PC-3 (cell line): ENCODE measurements at regions not wholly inside any gene's neighbourhood (a gene's known extent, or its start where the extent isn't known, plus 50 kb on each side); places are given as distances from the start of the nearest gene placed in this dataset.

Experiments
- CTCF ChIP-seq: fragments of 300-600 bp; sonication (generic); conservative IDR thresholded peaks from 2 replicates; pipeline ENCODE4 v1.5.1; 2017; ENCODE audit warnings: antibody characterized with exemption, low read depth, mild to moderate bottlenecking, low read length
- EZH2phosphoT487 ChIP-seq: fragments of 300-600 bp; sonication (generic); IDR thresholded peaks from 2 replicates; pipeline ENCODE4 v1.6.1; 2018; ENCODE audit warnings: mild to moderate bottlenecking, antibody characterized with exemption, low read length, borderline replicate concordance

GRCh38 chr10:29105516-29106215, 183.2 kb upstream of the LYZL1 start:
- TF ChIP-seq CTCF (no peak), EZH2phosphoT487 (no peak)
